HG02678 (cell line): ENCODE measurements at regions not wholly inside any gene's neighbourhood (a gene's known extent, or its start where the extent isn't known, plus 50 kb on each side); places are given as distances from the start of the nearest gene placed in this dataset.

Source experiments
- ATAC-seq: cut with Tn5 transposase; IDR thresholded peaks from one replicate; pipeline ENCODE4 v1.9.1; 2021; ENCODE audit warnings: mild to moderate bottlenecking, moderate library complexity; ENCODE audit not compliant: unreplicated experiment

GRCh38 chr18:64888956-64889355, 740.1 kb upstream of the LINC00305 start:
- no peak for ATAC-seq

DNA sequence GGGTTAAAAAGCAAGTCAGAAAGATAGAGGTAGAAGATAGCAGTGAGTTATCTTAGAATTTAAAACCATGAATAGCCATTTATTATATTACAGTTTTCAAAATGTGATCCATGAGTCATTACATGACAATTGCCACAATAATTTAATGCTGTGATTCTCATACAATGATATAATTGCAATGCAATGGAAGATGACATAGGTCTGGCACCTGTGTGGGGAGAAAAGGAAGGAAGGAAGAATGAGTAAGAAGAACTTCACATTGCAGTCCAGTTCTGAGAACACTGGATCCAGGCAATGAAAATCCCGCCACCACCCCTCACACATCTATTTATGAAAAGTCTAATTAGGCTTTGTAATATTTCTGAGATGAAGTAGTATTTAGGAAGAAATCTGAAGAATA, 738.1 kb upstream of the LINC00305 start:
- no peak for ATAC-seq

- ATAC-seq = no peak
Measured at GRCh38 chr18:64882896-64883295, 734.0 kb upstream of the LINC00305 start.

DNA sequence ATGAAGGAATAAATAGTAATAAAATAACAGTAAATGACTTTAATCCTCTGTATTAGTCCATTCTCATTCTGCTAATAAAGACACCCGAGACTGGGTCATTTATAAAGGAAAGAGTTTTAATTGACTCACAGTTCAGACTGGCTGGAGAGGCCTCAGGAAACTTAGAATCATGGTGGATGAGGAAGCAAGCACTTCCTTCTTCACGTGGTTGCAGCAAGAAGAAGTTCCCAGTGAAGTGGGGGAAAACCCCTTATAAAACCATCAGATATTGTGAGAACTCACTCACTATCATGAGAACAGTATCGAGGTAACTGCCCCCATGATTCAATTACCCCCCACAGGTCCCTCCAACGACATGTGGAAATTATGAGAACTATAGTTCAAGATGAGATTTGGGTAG, 727.9 kb upstream of the LINC00305 start:
- no peak for ATAC-seq

DNA sequence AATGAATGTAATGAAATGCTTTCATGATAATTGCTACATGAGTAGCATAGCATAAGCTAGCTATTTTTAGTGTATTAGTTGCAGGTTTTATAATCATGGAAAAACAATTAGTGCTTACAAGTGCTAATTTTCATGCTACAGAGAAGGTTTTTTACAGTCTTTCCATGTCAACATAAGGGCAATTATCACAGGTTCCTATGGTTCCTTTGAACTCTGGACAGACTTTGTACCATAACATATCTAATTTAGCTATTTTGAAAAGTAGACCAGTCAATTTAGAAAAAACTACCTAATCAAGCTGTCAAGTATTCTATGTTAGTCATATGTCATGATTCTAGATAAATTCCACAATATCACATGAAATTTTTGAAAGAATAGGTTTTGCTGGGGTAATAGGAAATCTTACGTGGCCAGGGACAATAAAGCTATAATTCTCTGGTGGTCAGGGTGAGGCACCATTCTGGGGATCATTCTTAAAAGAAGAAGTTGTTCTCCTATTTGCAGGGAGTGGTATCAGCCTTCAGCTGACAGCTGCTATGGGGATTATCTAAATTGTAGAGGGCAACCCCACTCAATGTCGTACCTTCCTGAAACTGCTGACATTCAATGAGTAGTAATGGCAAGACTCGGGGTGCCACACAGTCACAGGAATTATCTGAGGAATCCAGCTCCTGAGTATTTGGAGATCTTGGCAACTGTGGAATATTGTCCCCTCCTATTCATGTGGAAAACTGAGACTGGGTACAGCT, 724.0 kb upstream of the LINC00305 start:
- no peak for ATAC-seq

GRCh38 chr18:64854112-64854511, 705.2 kb upstream of the LINC00305 start:
- no peak for ATAC-seq

DNA sequence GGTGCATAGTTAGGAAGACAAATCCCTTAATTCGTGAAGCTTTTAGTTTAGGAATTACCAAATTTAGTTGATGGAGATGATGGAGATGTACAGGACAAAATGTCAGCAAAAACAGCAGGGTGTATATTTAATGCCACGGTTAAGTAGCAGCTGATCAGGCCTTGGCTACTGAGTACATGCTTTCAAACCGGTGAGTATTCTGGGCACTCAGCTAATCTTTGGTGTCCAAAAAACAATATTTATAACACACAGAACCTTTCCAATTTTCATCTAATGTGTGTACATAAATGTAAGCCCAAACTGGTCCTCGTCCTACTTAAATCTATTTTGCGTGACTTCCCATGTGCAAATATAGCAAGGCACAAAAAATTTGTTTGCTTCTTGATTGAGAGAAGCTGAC, 703.4 kb upstream of the LINC00305 start:
- ATAC-seq = no peak

GRCh38 chr18:64851726-64852125, 702.8 kb upstream of the LINC00305 start:
- no peak for ATAC-seq

DNA sequence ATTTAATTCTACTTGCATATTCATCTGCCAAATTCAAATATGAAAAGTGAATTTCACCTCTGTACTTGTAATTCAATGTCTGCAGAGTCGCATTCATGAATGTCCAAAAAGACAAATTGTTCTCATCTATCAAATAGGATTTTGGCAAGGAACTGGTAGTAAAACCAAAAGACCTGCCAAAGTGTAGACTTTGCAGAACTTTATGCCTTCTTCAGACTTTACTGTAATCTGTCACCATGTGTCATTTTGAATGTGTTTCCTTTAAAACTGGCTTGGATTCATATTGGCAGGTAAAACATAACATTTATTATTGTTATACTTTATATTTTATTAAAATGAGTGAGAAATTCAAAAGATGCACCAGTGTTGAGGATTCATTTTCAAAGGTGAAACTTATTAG, 701.9 kb upstream of the LINC00305 start:
- ATAC-seq = no peak

- ATAC-seq = no peak
Measured at GRCh38 chr18:64840911-64841701, 692.2 kb upstream of the LINC00305 start.

GRCh38 chr18:64810354-64810753, 661.5 kb upstream of the LINC00305 start:
- ATAC-seq = no peak

DNA sequence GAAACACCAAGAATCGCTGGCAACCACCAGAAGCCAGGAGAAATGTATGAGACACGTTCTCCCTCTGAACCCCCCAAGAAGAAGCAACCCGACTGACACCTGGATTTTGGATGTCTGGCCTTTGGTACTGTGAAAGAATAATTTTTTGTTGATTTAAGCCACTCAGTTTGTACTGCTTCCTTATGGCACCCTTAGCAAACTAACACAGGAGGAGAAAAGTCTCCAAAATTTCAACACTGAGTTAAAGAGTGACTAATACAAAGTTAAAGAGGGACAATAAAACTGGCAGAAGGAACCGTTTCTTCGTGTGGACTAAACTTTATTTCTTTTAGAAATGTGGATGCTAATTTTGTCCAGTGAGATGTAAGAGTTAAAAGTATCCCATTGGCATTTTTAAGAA, 660.9 kb upstream of the LINC00305 start:
- ATAC-seq = no peak

- ATAC-seq = no peak
Measured at GRCh38 chr18:64807560-64807959, 658.7 kb upstream of the LINC00305 start.

DNA sequence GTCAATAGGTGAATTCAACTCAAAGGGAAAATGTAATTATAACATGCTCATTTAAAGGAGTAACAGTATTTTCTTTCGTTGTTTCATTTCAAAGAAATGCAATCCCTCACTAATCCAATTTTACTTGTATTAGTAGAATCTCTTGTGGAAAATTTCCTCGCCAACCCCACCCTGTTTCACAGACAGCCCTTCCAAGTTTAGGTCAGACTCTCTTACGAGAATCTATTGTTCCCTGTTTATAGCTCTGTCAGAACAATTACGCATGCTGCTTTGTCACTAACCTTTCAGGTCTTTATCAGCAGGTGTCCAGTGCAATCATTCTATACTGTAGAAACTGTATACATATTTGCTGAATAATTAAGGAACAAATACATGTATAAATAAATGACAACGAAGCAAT, 657.8 kb upstream of the LINC00305 start:
- ATAC-seq = no peak

DNA sequence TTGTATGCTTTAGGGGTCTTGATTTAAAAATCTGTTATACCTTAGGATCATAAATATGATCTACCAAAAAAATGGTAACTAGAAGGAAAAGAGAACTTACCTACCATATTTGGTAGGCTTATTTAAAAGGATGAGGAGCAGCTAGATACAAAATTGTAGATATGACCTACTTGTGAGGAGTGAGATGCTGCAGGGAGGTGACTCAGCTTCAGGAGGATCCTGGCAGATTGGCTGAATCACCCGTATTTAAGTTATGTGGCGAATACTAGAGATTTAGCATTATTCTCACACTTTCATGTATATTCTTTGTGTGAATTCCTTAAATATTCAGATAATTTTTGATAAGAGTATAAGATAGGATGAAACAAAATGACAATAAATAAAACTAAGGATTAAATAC, 657.3 kb upstream of the LINC00305 start:
- no peak for ATAC-seq

DNA sequence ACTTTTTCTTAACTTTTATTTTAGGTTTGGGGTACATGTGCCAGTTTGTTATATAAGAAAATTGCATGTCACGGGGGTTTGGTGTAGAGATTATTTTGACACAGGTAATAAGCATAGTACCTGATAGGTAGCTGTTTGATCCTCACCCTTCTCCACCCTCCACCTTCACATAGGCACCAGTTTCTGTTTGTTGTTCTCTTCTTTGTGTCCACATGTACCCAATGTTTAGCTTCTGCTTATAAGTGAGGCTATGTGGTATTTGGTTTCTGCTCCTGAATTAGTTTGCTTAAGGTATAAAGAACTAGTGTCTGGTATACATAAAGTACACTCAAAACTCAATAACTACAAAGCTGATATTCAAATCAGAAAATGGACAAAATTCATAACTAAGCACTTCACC, 654.6 kb upstream of the LINC00305 start:
- ATAC-seq = no peak

DNA sequence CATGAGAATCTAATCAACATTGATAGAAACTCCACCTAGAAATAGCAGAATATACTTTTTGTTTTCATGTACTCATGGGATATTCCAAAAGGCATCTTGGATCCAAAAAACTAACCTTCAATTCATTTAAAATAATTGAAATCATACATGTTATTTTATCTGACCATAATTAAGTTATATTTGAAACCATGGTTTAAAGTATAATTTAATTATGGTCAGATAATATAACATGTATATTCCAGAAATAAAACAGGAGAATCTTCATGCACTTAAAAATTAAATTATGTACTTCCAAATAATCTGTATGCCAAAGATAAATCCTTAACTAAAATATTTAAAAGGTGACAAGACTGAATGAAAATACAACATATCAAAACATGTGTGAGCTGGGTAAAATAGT, 651.3 kb upstream of the LINC00305 start:
- no peak for ATAC-seq

- no peak for ATAC-seq
Measured at GRCh38 chr18:64799376-64799775, 650.5 kb upstream of the LINC00305 start.

DNA sequence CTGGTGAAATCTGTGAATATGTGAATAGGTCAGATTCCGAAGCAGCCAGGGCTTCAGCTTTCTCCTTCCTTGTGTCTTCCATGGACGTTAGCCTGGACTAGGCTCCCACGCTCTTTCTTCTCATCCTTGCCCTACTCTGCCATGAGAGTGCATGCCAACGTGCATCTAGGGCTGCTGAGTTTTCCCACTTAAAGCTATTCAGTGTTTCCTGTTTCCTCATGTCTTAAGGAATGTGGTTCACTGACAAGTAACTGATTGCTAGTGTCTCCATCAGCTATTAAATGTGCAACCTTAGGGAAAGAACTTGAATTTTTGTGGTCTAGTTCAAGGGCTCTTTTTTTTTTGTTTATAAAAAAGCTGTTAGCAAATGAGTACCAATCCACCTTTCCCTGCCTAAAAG, 642.3 kb upstream of the LINC00305 start:
- ATAC-seq = no peak

DNA sequence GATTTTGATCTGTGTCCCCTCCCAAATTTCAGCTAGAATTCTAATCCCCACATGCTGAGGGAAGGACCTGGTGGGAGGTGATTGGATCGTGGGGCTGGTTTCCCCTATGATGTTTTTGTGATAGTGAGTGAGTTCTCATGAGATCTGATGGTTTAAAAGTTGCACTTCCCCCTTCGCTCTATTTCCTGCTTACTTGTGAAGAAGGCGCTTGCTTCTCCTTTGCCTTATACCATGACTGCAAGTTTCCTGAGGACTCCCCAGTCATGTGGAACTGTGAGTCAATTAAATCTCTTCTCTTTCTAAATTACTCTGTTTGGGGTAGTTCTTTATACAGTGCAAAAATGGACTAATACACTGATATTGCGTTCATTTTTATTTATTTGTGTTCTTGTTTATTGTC, 636.8 kb upstream of the LINC00305 start:
- no peak for ATAC-seq

- ATAC-seq = no peak
Measured at GRCh38 chr18:64777556-64777955, 628.7 kb upstream of the LINC00305 start.

GRCh38 chr18:64765908-64766307, 617.0 kb upstream of the LINC00305 start:
- ATAC-seq = no peak
